HG03439 (cell line): ENCODE measurements at regions not wholly inside any gene's neighbourhood (a gene's known extent, or its start where the extent isn't known, plus 50 kb on each side); places are given as distances from the start of the nearest gene placed in this dataset.
"Not testable (repeated sequence)": the region's sequence is repeated elsewhere in the genome, so short reads cannot be mapped to it uniquely, and the experiment has no call there.

ENCODE experiments used
- ATAC-seq: cut with Tn5 transposase; IDR thresholded peaks from one replicate; pipeline ENCODE4 v1.9.1; 2021; ENCODE audit warnings: mild to moderate bottlenecking, moderate library complexity; ENCODE audit not compliant: unreplicated experiment

- ATAC-seq: no peak
Observed at GRCh38 chr3:145307272-145307671, 853.7 kb downstream of the PLOD2 start.

GRCh38 chr3:145313751-145314150 is 847.2 kb downstream of the PLOD2 start:
- ATAC-seq: no peak

- ATAC-seq: not testable (repeated sequence)
Observed at GRCh38 chr3:145316253-145316652, 844.7 kb downstream of the PLOD2 start.

- ATAC-seq: no peak
Observed at GRCh38 chr3:145326666-145327065, 834.3 kb downstream of the PLOD2 start.

GRCh38 chr3:145333427-145333826 is 827.6 kb downstream of the PLOD2 start:
- not testable (repeated sequence) for ATAC-seq

- no peak for ATAC-seq
Observed at GRCh38 chr3:145333931-145334330, 827.1 kb downstream of the PLOD2 start.

GRCh38 chr3:145355206-145355605 is 805.8 kb downstream of the PLOD2 start:
- no peak for ATAC-seq

GRCh38 chr3:145357453-145357852 is 803.5 kb downstream of the PLOD2 start:
- ATAC-seq: no peak

GRCh38 chr3:145359040-145359439 is 801.9 kb downstream of the PLOD2 start:
- no peak for ATAC-seq

- ATAC-seq: no peak
Observed at GRCh38 chr3:145368748-145369147, 792.2 kb downstream of the PLOD2 start.

- no peak for ATAC-seq
Observed at GRCh38 chr3:145370870-145371269, 790.1 kb downstream of the PLOD2 start.

GRCh38 chr3:145377301-145377700 is 783.7 kb downstream of the PLOD2 start:
- ATAC-seq: no peak

GRCh38 chr3:145383416-145383815 is 777.6 kb downstream of the PLOD2 start:
- ATAC-seq: no peak

- no peak for ATAC-seq
Observed at GRCh38 chr3:145384307-145384706, 776.7 kb downstream of the PLOD2 start.

GRCh38 chr3:145387211-145387610 is 773.8 kb downstream of the PLOD2 start:
- ATAC-seq: no peak

- ATAC-seq: no peak
Observed at GRCh38 chr3:145395421-145395820, 765.6 kb downstream of the PLOD2 start.

GRCh38 chr3:145411605-145412004 is 749.4 kb downstream of the PLOD2 start:
- no peak for ATAC-seq

- no peak for ATAC-seq
Observed at GRCh38 chr3:145417678-145418077, 743.3 kb downstream of the PLOD2 start.

- no peak for ATAC-seq
Observed at GRCh38 chr3:145422556-145422955, 738.4 kb downstream of the PLOD2 start.

GRCh38 chr3:145427355-145427754 is 733.6 kb downstream of the PLOD2 start:
- no peak for ATAC-seq

GRCh38 chr3:145429546-145429945 is 731.4 kb downstream of the PLOD2 start:
- ATAC-seq: no peak

GRCh38 chr3:145448436-145448835 is 712.5 kb downstream of the PLOD2 start:
- ATAC-seq: no peak

GRCh38 chr3:145450018-145450682 is 710.8 kb downstream of the PLOD2 start:
- ATAC-seq: no peak
